ENCODE measurements at regions not wholly inside any gene's neighbourhood (a gene's known extent, or its start where the extent isn't known, plus 50 kb on each side); places are given as distances from the start of the nearest gene placed in this dataset.

- TF ChIP-seq CTCF (IDR thresholded peaks at IDR 0.05; ENCODE audit: poor library complexity) (no peak), EZH2phosphoT487 (IDR thresholded peaks at IDR 0.05; ENCODE audit: low read depth, severe bottlenecking, unreplicated experiment) (no peak), EZH2 (IDR thresholded peaks at IDR 0.05; ENCODE audit: borderline replicate concordance) (no peak)
These were observed 626.1 kb upstream of the NRG3 start for GRCh38 chr10:81248886-81249285.
